H9 (cell line): ENCODE measurements at regions not wholly inside any gene's neighbourhood (a gene's known extent, or its start where the extent isn't known, plus 50 kb on each side); places are given as distances from the start of the nearest gene placed in this dataset.

ENCODE experiments used
- DNase-seq: peaks from one replicate; pipeline ENCODE4 v3.0.0-alpha.2; 2017
- H2AFZ ChIP-seq: one replicate; pipeline ENCODE4 v1.6.1; 2013; ENCODE audit warnings: mild to moderate bottlenecking, low read length, control low read depth, moderate library complexity
- H2AK5ac ChIP-seq: 2 replicates; pipeline ENCODE4 v1.6.1; 2013; ENCODE audit warnings: low read length, control low read depth, mixed read lengths; ENCODE audit not compliant: insufficient read length
- H2BK120ac ChIP-seq: one replicate; pipeline ENCODE4 v1.6.1; 2013; ENCODE audit warnings: low read depth, mild to moderate bottlenecking, low read length, control low read depth, inconsistent platforms; ENCODE audit not compliant: poor library complexity, severe bottlenecking
- H2BK12ac ChIP-seq: 2 replicates; pipeline ENCODE4 v1.6.1; 2013; ENCODE audit warnings: low read length, control low read depth, mixed read lengths, low read depth; ENCODE audit not compliant: insufficient read length
- H2BK15ac ChIP-seq: 2 replicates; pipeline ENCODE4 v1.6.1; 2013; ENCODE audit warnings: low read depth, low read length, control low read depth
- H2BK20ac ChIP-seq: one replicate; pipeline ENCODE4 v1.6.1; 2013; ENCODE audit warnings: low read depth, mild to moderate bottlenecking, low read length, control low read depth, inconsistent platforms; ENCODE audit not compliant: poor library complexity, severe bottlenecking
- H2BK5ac ChIP-seq: 2 replicates; pipeline ENCODE4 v1.6.1; 2013; ENCODE audit warnings: low read length, control low read depth, mixed read lengths; ENCODE audit not compliant: insufficient read length
- H3K14ac ChIP-seq: 2 replicates; pipeline ENCODE4 v1.6.1; 2013; ENCODE audit warnings: low read length, control low read depth; ENCODE audit not compliant: insufficient read depth
- H3K18ac ChIP-seq: 2 replicates; pipeline ENCODE4 v1.6.1; 2013; ENCODE audit warnings: low read depth, mild to moderate bottlenecking, mixed read lengths, low read length, control low read depth; ENCODE audit not compliant: insufficient read length
- H3K23ac ChIP-seq: 2 replicates; pipeline ENCODE4 v1.6.1; 2013; ENCODE audit warnings: low read length, control low read depth, mixed read lengths, low read depth; ENCODE audit not compliant: insufficient read length
- H3K23me2 ChIP-seq: 2 replicates; pipeline ENCODE4 v1.6.1; 2013; ENCODE audit warnings: low read depth, mild to moderate bottlenecking, mixed read lengths, low read length, control low read depth; ENCODE audit not compliant: insufficient read length, poor library complexity, severe bottlenecking
- H3K27ac ChIP-seq: 2 replicates; pipeline ENCODE4 v1.5.1; 2013; ENCODE audit warnings: low read length, control low read depth, mixed read lengths, low read depth; ENCODE audit not compliant: insufficient read length
- H3K27me3 ChIP-seq: 2 replicates; pipeline ENCODE4 v1.6.1; 2013; ENCODE audit warnings: low read length, control low read depth, inconsistent platforms; ENCODE audit not compliant: insufficient read depth
- H3K4ac ChIP-seq: 2 replicates; pipeline ENCODE4 v1.6.1; 2013; ENCODE audit warnings: low read depth, mild to moderate bottlenecking, control low read depth, inconsistent platforms, low read length, moderate library complexity
- H3K4me1 ChIP-seq: 2 replicates; pipeline ENCODE4 v1.6.1; 2013; ENCODE audit warnings: low read length, control low read depth, inconsistent platforms; ENCODE audit not compliant: insufficient read depth
- H3K4me2 ChIP-seq: 2 replicates; pipeline ENCODE4 v1.6.1; 2013; ENCODE audit warnings: low read length, control low read depth, mixed read lengths; ENCODE audit not compliant: insufficient read length, insufficient read depth
- H3K56ac ChIP-seq: 2 replicates; pipeline ENCODE4 v1.6.1; 2013; ENCODE audit warnings: low read depth, mild to moderate bottlenecking, mixed read lengths, low read length, control low read depth; ENCODE audit not compliant: insufficient read length
- H3K79me1 ChIP-seq: 2 replicates; pipeline ENCODE4 v1.6.1; 2013; ENCODE audit warnings: low read depth, mild to moderate bottlenecking, moderate library complexity, low read length, control low read depth, inconsistent platforms; ENCODE audit not compliant: insufficient read depth, poor library complexity, severe bottlenecking
- H3K79me2 ChIP-seq: 2 replicates; pipeline ENCODE4 v1.6.1; 2013; ENCODE audit warnings: low read length, control low read depth, inconsistent platforms; ENCODE audit not compliant: insufficient read depth
- H3K9ac ChIP-seq: 2 replicates; pipeline ENCODE4 v1.6.1; 2013; ENCODE audit warnings: low read length, control low read depth, mixed read lengths; ENCODE audit not compliant: insufficient read length; ENCODE audit errors: extremely low read depth
- H3K9me3 ChIP-seq: one replicate; pipeline ENCODE4 v1.6.1; 2013; ENCODE audit warnings: low read depth, low read length, inconsistent platforms; ENCODE audit not compliant: control insufficient read depth
- H3T11ph ChIP-seq: one replicate; pipeline ENCODE4 v1.6.1; 2013; ENCODE audit warnings: mild to moderate bottlenecking, low read length, control low read depth, inconsistent platforms
- H4K20me1 ChIP-seq: one replicate; pipeline ENCODE4 v1.6.1; 2013; ENCODE audit not compliant: control insufficient read depth, insufficient read length, insufficient read depth
- H4K5ac ChIP-seq: 2 replicates; pipeline ENCODE4 v1.6.1; 2013; ENCODE audit warnings: low read depth, mild to moderate bottlenecking, mixed read lengths, low read length, control low read depth; ENCODE audit not compliant: insufficient read length
- H4K8ac ChIP-seq: replicated peaks from 2 replicates; pipeline ENCODE4 v1.6.1; 2013; ENCODE audit warnings: low read length, control low read depth, mixed read lengths, low read depth; ENCODE audit not compliant: insufficient read length
- H4K91ac ChIP-seq: 2 replicates; pipeline ENCODE4 v1.6.1; 2013; ENCODE audit warnings: low read depth, mild to moderate bottlenecking, moderate library complexity, mixed read lengths, low read length, control low read depth; ENCODE audit not compliant: insufficient read length
- H3K27ac Mint-ChIP-seq, 3 experiments: 2 replicates in 2 of 3; 3 replicates in 1 of 3; pipeline ENCODE4 v1.8.0; 2020 to 2021; ENCODE audit warnings: mixed read lengths in 3 of 3, mild to moderate bottlenecking in 1 of 3, moderate library complexity in 1 of 3
- H3K27me3 Mint-ChIP-seq: 2 replicates; pipeline ENCODE4 v1.8.0; 2021; ENCODE audit warnings: low read depth, mild to moderate bottlenecking, moderate library complexity, mixed read lengths
- H3K36me3 Mint-ChIP-seq, 3 experiments: 2 replicates in 2 of 3; 3 replicates in 1 of 3; pipeline ENCODE4 v1.8.0; 2020 to 2021; ENCODE audit warnings: low read depth in 3 of 3, mixed read lengths in 3 of 3; ENCODE audit not compliant: insufficient read depth in 1 of 3
- H3K4me1 Mint-ChIP-seq, 2 experiments: 2 replicates each; pipeline ENCODE4 v1.8.0; 2020; ENCODE audit warnings: mixed read lengths in 2 of 2
- H3K4me3 Mint-ChIP-seq, 2 experiments: 2 replicates in 1 of 2; 3 replicates in 1 of 2; pipeline ENCODE4 v1.8.0; 2020 to 2021; ENCODE audit warnings: mild to moderate bottlenecking in 2 of 2, mixed read lengths in 2 of 2, moderate library complexity in 1 of 2
- H3K9me3 Mint-ChIP-seq, 2 experiments: 2 replicates in 1 of 2; 3 replicates in 1 of 2; pipeline ENCODE4 v1.8.0; 2020; ENCODE audit warnings: mild to moderate bottlenecking in 2 of 2, mixed read lengths in 2 of 2, moderate library complexity in 1 of 2
- CTCF ChIP-seq: fragments of 200-600 bp; sonication (generic); conservative IDR thresholded peaks from 3 replicates; pipeline ENCODE4 v1.8.0; 2021; ENCODE audit warnings: antibody characterized with exemption, mild to moderate bottlenecking
- WGBS: extraction: QIAGEN DNeasy Blood & Tissue Kit; methylation state at CpG from one replicate; pipeline ENCODE4 v1.1.7; 2013; ENCODE audit warnings: missing lambda C conversion rate, low lambda C conversion rate, mixed read lengths; ENCODE audit not compliant: insufficient read length; ENCODE audit errors: extremely low coverage; 5-methylcytosine and 5-hydroxymethylcytosine counted together

GRCh38 chr1:192945390-192946130 lies 113.6 kb downstream of the UCHL5 start:
- H4K91ac ChIP-seq: no peak overlapping the region
- Mint-ChIP-seq H3K36me3 (no peaks in the 10 kb centered on the region), H3K27ac (no peak overlapping the region), H3K9me3 (no peaks in the 10 kb centered on the region), H3K4me3 (no peak overlapping the region), H3K27me3 (no peaks in the 10 kb centered on the region), H3K4me1 (peaks cover 5% of the 10 kb centered on the region in 2 experiments)
- no peak for DNase-seq
- H2AFZ ChIP-seq: no peak overlapping the region
- no peaks in the 10 kb centered on the region for H3K23me2 ChIP-seq
- no peak overlapping the region for H2AK5ac ChIP-seq
- no peak overlapping the region for H2BK12ac ChIP-seq
- no peak overlapping the region for H3K14ac ChIP-seq
- no peak overlapping the region for H3K27ac ChIP-seq
- H3K23ac ChIP-seq: no peak overlapping the region
- WGBS: no CpG with 5 or more reads among the region's 5 CpGs
- no peaks in the 10 kb centered on the region for H3K79me2 ChIP-seq
- no peaks in the 10 kb centered on the region for H3K27me3 ChIP-seq
- no peak overlapping the region for H3K9ac ChIP-seq
- H3K56ac ChIP-seq: no peak overlapping the region
- no peak overlapping the region for H3K4ac ChIP-seq
- no peak overlapping the region for H3K18ac ChIP-seq
- H2BK5ac ChIP-seq: no peak overlapping the region
- no peaks in the 10 kb centered on the region for H4K20me1 ChIP-seq
- no peak overlapping the region for H2BK15ac ChIP-seq
- no peak overlapping the region for H3K4me2 ChIP-seq
- no peak overlapping the region for H4K5ac ChIP-seq
- H4K8ac ChIP-seq: no peak overlapping the region
- no peaks in the 10 kb centered on the region for H3K4me1 ChIP-seq
- no peaks in the 10 kb centered on the region for H3K79me1 ChIP-seq
- TF ChIP-seq CTCF: no peak
- no peak overlapping the region for H2BK20ac ChIP-seq
- H3K9me3 ChIP-seq: no peaks in the 10 kb centered on the region
- no peak overlapping the region for H2BK120ac ChIP-seq
- no peak overlapping the region for H3T11ph ChIP-seq
